Body of pancreas (tissue), 4 donors: ENCODE measurements at regions not wholly inside any gene's neighbourhood (a gene's known extent, or its start where the extent isn't known, plus 50 kb on each side); places are given as distances from the start of the nearest gene placed in this dataset.

Experiments used
- ATAC-seq: fragments of 150-250 bp; one replicate; pipeline ENCODE4 v1.9.1; 2016
- DNase-seq, 4 donors: peaks; one replicate each; pipeline ENCODE4 v3.0.0-alpha.2; 2019
- H3K27ac ChIP-seq, 4 donors: fragments of 200-600 bp; sonication (generic); 1 replicate in 3 of 4; 2 replicates in 1 of 4; pipeline versions ENCODE4 v1.5.1 to v1.6.1; 2016 to 2019; ENCODE audit warnings: mild to moderate bottlenecking in 1 of 4, mixed read lengths in 1 of 4, moderate library complexity in 1 of 4
- H3K27me3 ChIP-seq, 2 donors: fragments of 200-600 bp; sonication (generic); one replicate each; pipeline ENCODE4 v1.6.0; 2016; ENCODE audit warnings: mild to moderate bottlenecking in 1 of 2
- H3K36me3 ChIP-seq, 2 donors: fragments of 200-600 bp; sonication (generic); replicated peaks in 1 of 2; 2 replicates each; pipeline ENCODE4 v1.5.1; 2016; ENCODE audit warnings: low read depth in 2 of 2; ENCODE audit not compliant: insufficient read depth in 1 of 2
- H3K4me1 ChIP-seq: fragments of 200-600 bp; sonication (generic); one replicate; pipeline ENCODE4 v1.6.0; 2016
- H3K4me3 ChIP-seq, 2 donors: fragments of 200-600 bp; sonication (generic); 1 replicate in 1 of 2; 2 replicates in 1 of 2; pipeline ENCODE4 v1.5.1; 2016 to 2019
- H3K9me3 ChIP-seq, 3 donors: fragments of 200-600 bp; sonication (generic); 1 replicate in 2 of 3; 2 replicates in 1 of 3; pipeline ENCODE4 v1.5.1; 2016
- CTCF ChIP-seq, 7 experiments: fragments of 450-650 bp in 4 of 7; fragments of 200-600 bp in 3 of 7; sonication (generic) in 3 of 7; IDR thresholded peaks; one replicate each; pipeline ENCODE4 v1.5.1; 2016 to 2019; ENCODE audit warnings: antibody characterized with exemption in 7 of 7
- POLR2A ChIP-seq, 3 donors: fragments of 450-650 bp; IDR thresholded peaks; one replicate each; pipeline ENCODE4 v1.6.1; 2016; ENCODE audit warnings: antibody characterized with exemption in 3 of 3, mild to moderate bottlenecking in 2 of 3
- WGBS, 2 donors: methylation state at CpG; one replicate each; pipeline ENCODE4 v1.1.5; 2017; 5-methylcytosine and 5-hydroxymethylcytosine counted together
- intact Hi-C: fragments of 100-400 bp; cut with DNase I; formaldehyde crosslinking; loops from one replicate; pipeline ENCODE4 v1.15.1; 2023

DNA sequence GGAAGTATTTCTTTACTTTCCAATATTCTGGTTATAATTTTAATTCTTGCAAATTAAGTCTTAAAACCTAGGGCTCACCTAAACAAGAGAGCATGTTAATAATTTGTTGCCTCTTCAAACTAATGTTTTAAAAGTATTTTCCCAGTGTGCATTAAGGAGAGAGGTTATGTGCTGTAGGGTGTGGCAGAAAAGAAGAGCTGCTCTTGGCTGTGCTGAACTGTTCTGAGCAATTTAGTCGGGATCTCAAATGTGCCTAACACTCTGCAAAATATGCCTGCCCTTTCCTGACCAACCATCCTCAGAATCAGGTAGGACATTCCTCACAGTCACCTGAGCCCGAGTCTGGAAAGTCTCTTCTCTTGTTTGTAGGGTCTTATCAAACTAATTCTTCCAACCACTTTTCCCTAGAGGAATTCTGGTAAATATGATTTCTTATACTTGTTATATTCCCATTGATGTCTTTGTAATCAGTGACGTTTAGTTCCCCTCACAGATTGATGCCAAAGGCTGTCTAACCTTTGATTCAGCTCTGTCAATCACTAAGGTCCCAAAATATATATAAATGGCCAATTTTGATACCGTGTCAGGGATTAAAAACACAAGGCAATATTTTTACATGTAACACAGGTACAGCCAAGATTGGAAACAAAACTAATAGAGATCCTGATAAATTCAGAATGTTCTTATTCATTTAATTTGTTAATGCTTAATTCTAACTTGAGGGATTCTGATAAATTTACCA is 298.4 kb downstream of the ADGB start:
- H3K27me3 ChIP-seq, result no peaks in the 10 kb centered on the region
- no peaks in the 10 kb centered on the region for H3K9me3 ChIP-seq
- no peaks in the 10 kb centered on the region for H3K36me3 ChIP-seq
- no peak for ATAC-seq
- no peak for DNase-seq
- TF ChIP-seq POLR2A (IDR thresholded peaks at IDR 0.05) (no peak), CTCF (IDR thresholded peaks at IDR 0.05) (no peak)
- intact Hi-C loops, result no loop called here
- H3K4me3 ChIP-seq, result no peak overlapping the region
- no peaks in the 10 kb centered on the region for H3K4me1 ChIP-seq
- no peak overlapping the region for H3K27ac ChIP-seq
- WGBS, 2 donors, result 55 to 64% methylated on average over 4 of the region's 4 CpGs

DNA sequence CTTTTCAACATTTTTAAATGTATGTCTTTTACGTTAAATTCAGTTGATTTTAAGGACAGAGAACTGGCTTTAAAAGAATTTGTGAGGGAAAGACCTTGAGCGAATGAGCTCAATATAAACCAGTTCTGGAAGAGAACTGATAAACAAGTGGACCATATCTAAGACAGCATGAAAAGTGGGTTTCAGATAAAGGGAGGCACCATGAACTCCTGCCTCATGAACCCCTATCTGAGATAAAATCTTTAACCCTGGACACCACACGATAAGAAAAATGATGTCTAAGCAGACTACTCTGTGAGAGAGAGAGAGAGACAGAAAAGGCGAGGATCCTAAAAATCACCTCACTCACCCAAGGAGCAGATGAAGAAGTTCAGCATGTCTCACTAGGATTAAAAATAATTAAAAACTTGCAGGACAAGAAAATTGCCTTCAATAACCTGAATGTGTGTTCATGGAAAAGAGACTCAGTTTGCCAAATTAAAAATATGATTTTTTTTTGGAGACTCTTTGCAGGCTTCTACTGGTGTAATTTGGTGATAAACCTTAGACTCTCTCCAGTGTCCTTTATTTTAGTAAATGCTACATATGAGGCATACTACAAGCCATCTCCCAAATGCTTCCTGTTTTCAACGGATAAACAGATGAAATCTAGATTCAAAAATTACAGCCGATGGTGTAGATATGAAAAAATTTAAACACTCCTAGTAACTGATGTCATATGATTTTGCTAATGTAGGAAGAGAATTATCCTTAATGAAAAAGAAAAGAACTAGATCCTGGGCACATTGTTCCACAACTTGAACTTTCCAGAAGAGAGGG is 299.5 kb downstream of the ADGB start:
- intact Hi-C loops, result no loop called here
- Histone ChIP-seq H3K36me3 (no peaks in the 10 kb centered on the region), H3K27ac (no peak overlapping the region), H3K9me3 (no peaks in the 10 kb centered on the region), H3K27me3 (no peaks in the 10 kb centered on the region), H3K4me3 (no peak overlapping the region), H3K4me1 (no peaks in the 10 kb centered on the region)
- no peak for TF ChIP-seq POLR2A (IDR thresholded peaks at IDR 0.05)
- no peak for TF ChIP-seq CTCF (IDR thresholded peaks at IDR 0.05)
- 67 to 69% methylated on average over 6 of the region's 6 CpGs for WGBS, 2 donors
- DNase-seq (no peak), ATAC-seq (no peak)

DNA sequence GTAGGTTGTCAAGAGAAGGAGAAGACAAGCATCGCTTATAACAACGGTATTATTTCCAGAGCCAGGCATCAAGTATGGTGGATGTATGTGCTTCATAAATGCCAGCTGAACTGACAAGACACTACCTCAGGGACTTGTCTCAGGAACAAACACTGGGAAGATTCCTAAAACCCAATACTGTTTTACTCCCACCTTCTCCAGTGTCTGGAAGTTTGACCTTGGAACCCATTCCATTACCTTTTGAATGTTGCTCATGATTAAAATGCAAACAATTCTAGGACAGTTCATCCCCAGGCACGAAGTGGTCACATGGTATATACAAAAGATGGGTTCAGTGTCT is 300.1 kb downstream of the ADGB start:
- no peak for ATAC-seq
- Histone ChIP-seq H3K9me3 (no peaks in the 10 kb centered on the region), H3K4me1 (no peaks in the 10 kb centered on the region), H3K27ac (no peak overlapping the region), H3K36me3 (no peaks in the 10 kb centered on the region), H3K27me3 (no peaks in the 10 kb centered on the region), H3K4me3 (no peak overlapping the region)
- WGBS, 2 donors, result 78 to 85% methylated on average over 3 of the region's 3 CpGs
- DNase-seq, result no peak
- TF ChIP-seq POLR2A (IDR thresholded peaks at IDR 0.05) (no peak), CTCF (IDR thresholded peaks at IDR 0.05) (no peak)
- intact Hi-C loops, result no loop called here

GRCh38 chr6:146901940-146902816 is 302.0 kb upstream of the STXBP5 start:
- ATAC-seq (no peak), DNase-seq (no peak)
- Histone ChIP-seq H3K36me3 (no peaks in the 10 kb centered on the region), H3K27me3 (no peaks in the 10 kb centered on the region), H3K27ac (no peak overlapping the region), H3K4me3 (no peak overlapping the region), H3K9me3 (no peaks in the 10 kb centered on the region), H3K4me1 (no peaks in the 10 kb centered on the region)
- WGBS, 2 donors, result 72 to 73% methylated on average over 6 of the region's 6 CpGs
- intact Hi-C loops, result no loop called here
- TF ChIP-seq POLR2A (IDR thresholded peaks at IDR 0.05) (no peak), CTCF (IDR thresholded peaks at IDR 0.05) (peak in 4 of 7 experiments; percentile 10 to 42 (median 34))
